C4-2B (cell line): ENCODE measurements at regions not wholly inside any gene's neighbourhood (a gene's known extent, or its start where the extent isn't known, plus 50 kb on each side); places are given as distances from the start of the nearest gene placed in this dataset.

Source experiments
- H3K27ac ChIP-seq: fragments of 450-650 bp; 2 replicates; pipeline ENCODE4 v1.5.1; 2017
- CTCF ChIP-seq: fragments of 450-650 bp; conservative IDR thresholded peaks from 2 replicates; pipeline ENCODE4 v1.5.1; 2017; ENCODE audit warnings: mild to moderate bottlenecking
- ZFX ChIP-seq: fragments of 450-650 bp; IDR thresholded peaks from 2 replicates; pipeline ENCODE4 v1.6.1; 2017

- H3K27ac ChIP-seq = no peak overlapping the region; the same call in 1 of the 2 replicates
- TF ChIP-seq CTCF (no peak), ZFX (no peak)
Observed at GRCh38 chr12:47396902-47397663, 308.7 kb downstream of the RPAP3 start.

- TF ChIP-seq ZFX = no peak
- TF ChIP-seq CTCF = no peak
- H3K27ac ChIP-seq = no peak overlapping the region
Observed at GRCh38 chr12:47394070-47394469, 311.8 kb downstream of the RPAP3 start.

- no peak for TF ChIP-seq ZFX
- no peak for TF ChIP-seq CTCF
- H3K27ac ChIP-seq = no peak overlapping the region
Observed at GRCh38 chr12:47393403-47393790, 312.4 kb downstream of the RPAP3 start.

- no peak overlapping the region for H3K27ac ChIP-seq
- TF ChIP-seq ZFX = no peak
- TF ChIP-seq CTCF = no peak
Observed at GRCh38 chr12:47391566-47391965, 311.8 kb upstream of the AMIGO2 start.

GRCh38 chr12:47388712-47389111 lies 309.0 kb upstream of the AMIGO2 start:
- H3K27ac ChIP-seq = no peak overlapping the region
- TF ChIP-seq ZFX (no peak), CTCF (no peak)

- TF ChIP-seq CTCF (no peak), ZFX (no peak)
- H3K27ac ChIP-seq = no peak overlapping the region
Observed at GRCh38 chr12:47387994-47388393, 308.2 kb upstream of the AMIGO2 start.

GRCh38 chr12:47385653-47386052 lies 305.9 kb upstream of the AMIGO2 start:
- no peak overlapping the region for H3K27ac ChIP-seq
- TF ChIP-seq ZFX (no peak), CTCF (no peak)
